RPMI8226 (cell line): ENCODE measurements at regions not wholly inside any gene's neighbourhood (a gene's known extent, or its start where the extent isn't known, plus 50 kb on each side); places are given as distances from the start of the nearest gene placed in this dataset.
"Not testable (repeated sequence)": the region's sequence is repeated elsewhere in the genome, so short reads cannot be mapped to it uniquely, and the experiment has no call there.

Experiments
- DNase-seq: peaks from one replicate; pipeline ENCODE4 v3.0.0-alpha.2; 2015

GRCh38 chr4:99763635-99764101 is 53.0 kb upstream of the DAPP1 start:
- peak; percentile 82 for DNase-seq

GRCh38 chr4:99762728-99763127 is 53.9 kb upstream of the DAPP1 start:
- DNase-seq = no peak

GRCh38 chr4:99759988-99760387 is 56.6 kb upstream of the DAPP1 start:
- no peak for DNase-seq

- no peak for DNase-seq
Measured at GRCh38 chr4:99759346-99759984, 57.2 kb upstream of the DAPP1 start.

- no peak for DNase-seq
Measured at GRCh38 chr4:99755223-99755944, 61.2 kb upstream of the DAPP1 start.

GRCh38 chr4:99754756-99755155 is 61.9 kb upstream of the DAPP1 start:
- DNase-seq = no peak

GRCh38 chr4:99753931-99754330 is 62.7 kb upstream of the DAPP1 start:
- DNase-seq = no peak

GRCh38 chr4:99749445-99750391 is 66.9 kb upstream of the DAPP1 start:
- DNase-seq = peak; percentile 11

GRCh38 chr4:99746443-99746842 is 70.2 kb upstream of the DAPP1 start:
- no peak for DNase-seq

- peak; percentile 62 for DNase-seq
Measured at GRCh38 chr4:99736846-99737245, 79.2 kb upstream of the C4orf54 start.

GRCh38 chr4:99735822-99736221 is 78.2 kb upstream of the C4orf54 start:
- peak; percentile 19 for DNase-seq

- no peak for DNase-seq
Measured at GRCh38 chr4:99734583-99735322, 77.1 kb upstream of the C4orf54 start.

GRCh38 chr4:99733455-99733854 is 75.8 kb upstream of the C4orf54 start:
- not testable (repeated sequence) for DNase-seq

GRCh38 chr4:99729186-99729585 is 71.6 kb upstream of the C4orf54 start:
- no peak for DNase-seq

- DNase-seq = no peak
Measured at GRCh38 chr4:99724067-99724466, 66.4 kb upstream of the C4orf54 start.

GRCh38 chr4:99723612-99724011 is 66.0 kb upstream of the C4orf54 start:
- DNase-seq = peak; percentile 77

- no peak for DNase-seq
Measured at GRCh38 chr4:99722725-99723124, 65.1 kb upstream of the C4orf54 start.

GRCh38 chr4:99722006-99722405 is 64.4 kb upstream of the C4orf54 start:
- no peak for DNase-seq

- DNase-seq = no peak
Measured at GRCh38 chr4:99720206-99720605, 62.6 kb upstream of the C4orf54 start.

GRCh38 chr4:99716996-99717395 is 59.4 kb upstream of the C4orf54 start:
- no peak for DNase-seq

GRCh38 chr4:99715286-99715685 is 57.7 kb upstream of the C4orf54 start:
- no peak for DNase-seq

GRCh38 chr4:99714179-99714578 is 56.6 kb upstream of the C4orf54 start:
- no peak for DNase-seq

GRCh38 chr4:99712530-99712929 is 54.9 kb upstream of the C4orf54 start:
- DNase-seq = no peak
